SK-N-MC (cell line): ENCODE measurements at regions not wholly inside any gene's neighbourhood (a gene's known extent, or its start where the extent isn't known, plus 50 kb on each side); places are given as distances from the start of the nearest gene placed in this dataset.

Source experiments
- EZH2 ChIP-seq: fragments of 200-600 bp; sonication (generic); IDR thresholded peaks from one replicate; pipeline ENCODE4 v1.6.1; 2017; ENCODE audit warnings: antibody characterized with exemption
- POLR2AphosphoS5 ChIP-seq: IDR thresholded peaks from 2 replicates; pipeline ENCODE4 v1.6.1; 2012; ENCODE audit warnings: mild to moderate bottlenecking, low read depth, low read length, borderline replicate concordance

DNA sequence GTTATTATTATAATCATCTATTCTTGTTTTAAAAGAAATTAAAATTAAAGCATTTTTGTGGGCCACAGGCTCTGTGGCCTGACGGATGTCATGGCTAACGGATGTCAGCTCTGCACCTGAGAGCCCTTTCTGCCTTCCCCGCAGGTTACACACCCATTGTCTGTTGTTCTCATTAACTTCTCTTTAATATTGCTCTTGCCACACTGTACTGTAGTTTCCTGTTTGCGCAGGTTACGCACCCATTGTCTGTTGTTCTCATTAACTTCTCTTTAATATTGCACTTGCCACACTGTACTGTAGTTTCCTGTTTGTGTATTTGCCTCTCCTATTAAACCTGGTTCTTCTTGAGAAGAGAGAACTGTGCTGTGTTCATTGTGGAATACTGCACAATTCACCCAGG lies 294.4 kb upstream of the PLXNA2 start:
- TF ChIP-seq POLR2AphosphoS5 (no peak), EZH2 (no peak)
